ENCODE measurements at regions not wholly inside any gene's neighbourhood (a gene's known extent, or its start where the extent isn't known, plus 50 kb on each side); places are given as distances from the start of the nearest gene placed in this dataset.

DNA sequence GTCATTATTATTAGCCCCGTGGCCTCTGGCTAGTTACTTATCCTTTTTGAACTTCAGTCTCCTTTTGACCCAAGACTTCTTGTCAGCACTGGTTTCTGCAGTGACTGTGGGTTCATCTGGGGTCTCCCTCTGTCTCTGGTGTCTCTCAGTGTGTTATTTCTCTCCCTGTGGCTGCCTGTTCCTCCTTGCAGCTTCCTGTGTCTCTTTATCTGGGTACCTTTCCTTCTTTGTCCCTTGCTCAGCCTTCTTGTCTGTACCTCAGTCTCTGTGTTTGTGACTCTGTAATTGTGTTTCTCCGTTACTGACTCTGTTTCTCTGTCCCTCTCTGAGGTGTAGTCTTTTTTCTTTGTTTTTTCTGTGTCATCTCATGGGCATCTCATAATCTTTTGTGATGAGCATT lies 102.6 kb upstream of the CDH11 start:
- no peaks in the 10 kb centered on the region for H3K36me3 ChIP-seq (ENCODE audit: control insufficient read depth in 2 of 2, insufficient read depth in 2 of 2, low read length in 1 of 2)
- no peaks in the 10 kb centered on the region for H3K27me3 ChIP-seq (ENCODE audit: control insufficient read depth in 2 of 2, insufficient read depth in 1 of 2, low read length in 1 of 2)
- WGBS = 86% methylated on average over 2 of the region's 2 CpGs
- DNase-seq (ENCODE audit: low read depth in 6 of 9, low spot score in 9 of 9) = no peak
- H3K4me1 ChIP-seq (ENCODE audit: control insufficient read depth in 2 of 2, insufficient read depth in 2 of 2, low read length in 2 of 2) = no peaks in the 10 kb centered on the region
- no peak overlapping the region for H3K4me3 ChIP-seq (ENCODE audit: low read length in 2 of 2)
- no peak overlapping the region for H3K27ac ChIP-seq (ENCODE audit: low read depth in 1 of 2, low read length in 1 of 2)
- H3K9me3 ChIP-seq (ENCODE audit: control insufficient read depth in 2 of 2, insufficient read depth in 1 of 2, low read length in 1 of 2) = no peaks in the 10 kb centered on the region

DNA sequence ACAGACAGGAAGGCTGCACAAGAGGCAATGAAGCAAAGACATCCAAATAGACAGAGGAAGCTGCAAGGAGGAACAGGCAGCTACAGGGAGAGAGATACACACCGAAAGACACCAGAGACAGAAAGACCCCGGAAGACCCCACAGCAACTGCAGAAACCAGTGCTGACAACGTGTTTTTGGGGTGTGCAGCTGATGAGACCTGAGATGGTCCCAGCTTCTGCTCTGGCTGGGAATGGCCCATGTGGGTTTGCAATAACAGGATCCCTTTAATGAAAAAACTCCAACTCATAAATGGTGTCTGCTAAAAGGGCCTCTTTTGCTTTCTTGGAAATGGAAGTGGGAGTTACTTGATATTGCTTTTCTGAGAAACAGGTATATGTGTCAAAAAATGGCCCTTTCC lies 101.5 kb upstream of the CDH11 start:
- Histone ChIP-seq H3K36me3 (ENCODE audit: control insufficient read depth in 2 of 2, insufficient read depth in 2 of 2, low read length in 1 of 2) (no peaks in the 10 kb centered on the region), H3K4me3 (ENCODE audit: low read length in 2 of 2) (no peak overlapping the region), H3K27me3 (ENCODE audit: control insufficient read depth in 2 of 2, insufficient read depth in 1 of 2, low read length in 1 of 2) (no peaks in the 10 kb centered on the region), H3K27ac (ENCODE audit: low read depth in 1 of 2, low read length in 1 of 2) (no peak overlapping the region), H3K9me3 (ENCODE audit: control insufficient read depth in 2 of 2, insufficient read depth in 1 of 2, low read length in 1 of 2) (no peaks in the 10 kb centered on the region), H3K4me1 (ENCODE audit: control insufficient read depth in 2 of 2, insufficient read depth in 2 of 2, low read length in 2 of 2) (no peaks in the 10 kb centered on the region)
- 64% methylated on average over 3 of the region's 3 CpGs for WGBS
- no peak for DNase-seq (ENCODE audit: low read depth in 6 of 9, low spot score in 9 of 9)

- Histone ChIP-seq H3K36me3 (ENCODE audit: control insufficient read depth in 2 of 2, insufficient read depth in 2 of 2, low read length in 1 of 2) (no peaks in the 10 kb centered on the region), H3K4me3 (ENCODE audit: low read length in 2 of 2) (no peak overlapping the region), H3K4me1 (ENCODE audit: control insufficient read depth in 2 of 2, insufficient read depth in 2 of 2, low read length in 2 of 2) (no peaks in the 10 kb centered on the region), H3K9me3 (ENCODE audit: control insufficient read depth in 2 of 2, insufficient read depth in 1 of 2, low read length in 1 of 2) (no peaks in the 10 kb centered on the region), H3K27me3 (ENCODE audit: control insufficient read depth in 2 of 2, insufficient read depth in 1 of 2, low read length in 1 of 2) (no peaks in the 10 kb centered on the region), H3K27ac (ENCODE audit: low read depth in 1 of 2, low read length in 1 of 2) (no peak overlapping the region)
- WGBS = 58% methylated on average over 6 of the region's 6 CpGs
- no peak for DNase-seq (ENCODE audit: low read depth in 6 of 9, low spot score in 9 of 9)
Observed at GRCh38 chr16:65222536-65222935, 100.7 kb upstream of the CDH11 start.

- no peak for DNase-seq (ENCODE audit: low read depth in 6 of 9, low spot score in 9 of 9)
- H3K9me3 ChIP-seq (ENCODE audit: control insufficient read depth in 2 of 2, insufficient read depth in 1 of 2, low read length in 1 of 2) = no peaks in the 10 kb centered on the region
- no peaks in the 10 kb centered on the region for H3K4me1 ChIP-seq (ENCODE audit: control insufficient read depth in 2 of 2, insufficient read depth in 2 of 2, low read length in 2 of 2)
- H3K36me3 ChIP-seq (ENCODE audit: control insufficient read depth in 2 of 2, insufficient read depth in 2 of 2, low read length in 1 of 2) = no peaks in the 10 kb centered on the region
- H3K27me3 ChIP-seq (ENCODE audit: control insufficient read depth in 2 of 2, insufficient read depth in 1 of 2, low read length in 1 of 2) = no peaks in the 10 kb centered on the region
- no peak overlapping the region for H3K27ac ChIP-seq (ENCODE audit: low read depth in 1 of 2, low read length in 1 of 2)
- WGBS = 67% methylated on average over 1 of the region's 1 CpG
- H3K4me3 ChIP-seq (ENCODE audit: low read length in 2 of 2) = no peak overlapping the region
Observed at GRCh38 chr16:65222049-65222448, 100.2 kb upstream of the CDH11 start.

GRCh38 chr16:65219786-65220185 lies 97.9 kb upstream of the CDH11 start:
- Histone ChIP-seq H3K4me3 (ENCODE audit: low read length in 2 of 2) (no peak overlapping the region), H3K4me1 (ENCODE audit: control insufficient read depth in 2 of 2, insufficient read depth in 2 of 2, low read length in 2 of 2) (no peaks in the 10 kb centered on the region), H3K27me3 (ENCODE audit: control insufficient read depth in 2 of 2, insufficient read depth in 1 of 2, low read length in 1 of 2) (no peaks in the 10 kb centered on the region), H3K27ac (ENCODE audit: low read depth in 1 of 2, low read length in 1 of 2) (no peak overlapping the region), H3K9me3 (ENCODE audit: control insufficient read depth in 2 of 2, insufficient read depth in 1 of 2, low read length in 1 of 2) (no peaks in the 10 kb centered on the region), H3K36me3 (ENCODE audit: control insufficient read depth in 2 of 2, insufficient read depth in 2 of 2, low read length in 1 of 2) (no peaks in the 10 kb centered on the region)
- 97% methylated on average over 1 of the region's 1 CpG for WGBS
- DNase-seq (ENCODE audit: low read depth in 6 of 9, low spot score in 9 of 9) = no peak

GRCh38 chr16:65218348-65218747 lies 96.5 kb upstream of the CDH11 start:
- no peak overlapping the region for H3K27ac ChIP-seq (ENCODE audit: low read depth in 1 of 2, low read length in 1 of 2)
- no peaks in the 10 kb centered on the region for H3K36me3 ChIP-seq (ENCODE audit: control insufficient read depth in 2 of 2, insufficient read depth in 2 of 2, low read length in 1 of 2)
- H3K27me3 ChIP-seq (ENCODE audit: control insufficient read depth in 2 of 2, insufficient read depth in 1 of 2, low read length in 1 of 2) = no peaks in the 10 kb centered on the region
- H3K4me3 ChIP-seq (ENCODE audit: low read length in 2 of 2) = no peak overlapping the region
- 61% methylated on average over 3 of the region's 3 CpGs for WGBS
- H3K9me3 ChIP-seq (ENCODE audit: control insufficient read depth in 2 of 2, insufficient read depth in 1 of 2, low read length in 1 of 2) = no peaks in the 10 kb centered on the region
- no peaks in the 10 kb centered on the region for H3K4me1 ChIP-seq (ENCODE audit: control insufficient read depth in 2 of 2, insufficient read depth in 2 of 2, low read length in 2 of 2)
- DNase-seq (ENCODE audit: low read depth in 6 of 9, low spot score in 9 of 9) = no peak

DNA sequence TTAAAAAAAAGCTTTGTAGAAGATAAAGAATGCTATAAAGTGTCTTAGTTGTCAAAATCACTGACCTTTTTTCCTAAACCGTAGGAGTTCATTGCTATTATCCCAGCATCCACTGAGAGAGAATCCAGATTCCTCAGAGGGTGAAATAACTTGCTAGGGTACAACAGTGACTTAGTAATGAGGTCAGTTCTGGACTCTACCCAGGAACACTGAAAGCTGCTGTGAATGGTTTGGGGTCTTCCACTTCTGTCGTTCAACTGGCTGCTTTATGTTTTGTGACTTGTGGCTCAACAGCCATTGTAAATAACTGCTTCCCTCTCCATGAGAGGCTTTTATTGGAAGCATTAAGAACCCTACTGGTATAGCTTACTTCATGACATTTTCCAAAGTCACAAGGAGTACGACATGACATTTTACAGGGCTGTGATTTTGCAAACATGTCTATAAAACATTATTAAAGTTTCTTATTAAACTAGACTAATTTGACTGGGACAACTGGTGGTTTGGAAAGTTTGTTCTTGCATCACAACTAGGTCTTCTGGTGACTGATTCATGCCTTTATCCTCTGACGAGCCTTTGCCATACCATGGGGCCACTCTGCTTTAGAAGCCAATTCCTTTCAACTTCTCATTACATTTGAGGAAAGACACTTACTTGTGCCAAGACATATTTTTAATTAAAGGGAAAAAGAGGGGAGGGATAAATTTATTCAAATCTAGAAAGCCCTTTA lies 92.2 kb upstream of the CDH11 start:
- H3K36me3 ChIP-seq (ENCODE audit: control insufficient read depth in 2 of 2, insufficient read depth in 2 of 2, low read length in 1 of 2) = no peaks in the 10 kb centered on the region
- 73% methylated on average over 4 of the region's 4 CpGs for WGBS
- no peaks in the 10 kb centered on the region for H3K4me1 ChIP-seq (ENCODE audit: control insufficient read depth in 2 of 2, insufficient read depth in 2 of 2, low read length in 2 of 2)
- no peaks in the 10 kb centered on the region for H3K9me3 ChIP-seq (ENCODE audit: control insufficient read depth in 2 of 2, insufficient read depth in 1 of 2, low read length in 1 of 2)
- H3K27me3 ChIP-seq (ENCODE audit: control insufficient read depth in 2 of 2, insufficient read depth in 1 of 2, low read length in 1 of 2) = no peaks in the 10 kb centered on the region
- H3K4me3 ChIP-seq (ENCODE audit: low read length in 2 of 2) = no peak overlapping the region
- no peak overlapping the region for H3K27ac ChIP-seq (ENCODE audit: low read depth in 1 of 2, low read length in 1 of 2)
- DNase-seq (ENCODE audit: low read depth in 6 of 9, low spot score in 9 of 9) = no peak

DNA sequence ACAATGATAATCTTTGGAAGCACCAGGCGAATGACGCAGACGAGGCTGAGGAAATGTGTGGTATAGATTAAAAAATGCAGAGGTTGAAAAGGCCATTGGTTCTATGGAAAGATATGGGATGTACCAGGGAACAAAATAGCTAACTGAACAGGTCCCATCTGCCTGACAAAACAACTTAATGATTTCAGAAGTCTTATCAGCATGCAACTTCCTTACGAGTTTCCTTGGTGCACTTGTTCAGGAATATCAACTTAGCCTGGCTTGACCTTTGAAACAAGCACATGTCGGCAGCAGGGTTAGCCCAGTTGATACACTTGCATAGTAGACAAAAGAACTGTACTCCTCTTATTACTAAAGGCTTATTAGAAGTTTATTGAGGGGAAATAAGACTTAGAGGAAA lies 90.9 kb upstream of the CDH11 start:
- Histone ChIP-seq H3K4me1 (ENCODE audit: control insufficient read depth in 2 of 2, insufficient read depth in 2 of 2, low read length in 2 of 2) (no peaks in the 10 kb centered on the region), H3K27ac (ENCODE audit: low read depth in 1 of 2, low read length in 1 of 2) (no peak overlapping the region), H3K4me3 (ENCODE audit: low read length in 2 of 2) (no peak overlapping the region), H3K36me3 (ENCODE audit: control insufficient read depth in 2 of 2, insufficient read depth in 2 of 2, low read length in 1 of 2) (no peaks in the 10 kb centered on the region), H3K27me3 (ENCODE audit: control insufficient read depth in 2 of 2, insufficient read depth in 1 of 2, low read length in 1 of 2) (no peaks in the 10 kb centered on the region), H3K9me3 (ENCODE audit: control insufficient read depth in 2 of 2, insufficient read depth in 1 of 2, low read length in 1 of 2) (no peaks in the 10 kb centered on the region)
- 88% methylated on average over 5 of the region's 5 CpGs for WGBS
- DNase-seq (ENCODE audit: low read depth in 6 of 9, low spot score in 9 of 9) = no peak

- Histone ChIP-seq H3K27ac (ENCODE audit: low read depth in 1 of 2, low read length in 1 of 2) (no peak overlapping the region), H3K27me3 (ENCODE audit: control insufficient read depth in 2 of 2, insufficient read depth in 1 of 2, low read length in 1 of 2) (no peaks in the 10 kb centered on the region), H3K9me3 (ENCODE audit: control insufficient read depth in 2 of 2, insufficient read depth in 1 of 2, low read length in 1 of 2) (no peaks in the 10 kb centered on the region), H3K36me3 (ENCODE audit: control insufficient read depth in 2 of 2, insufficient read depth in 2 of 2, low read length in 1 of 2) (no peaks in the 10 kb centered on the region), H3K4me3 (ENCODE audit: low read length in 2 of 2) (no peak overlapping the region), H3K4me1 (ENCODE audit: control insufficient read depth in 2 of 2, insufficient read depth in 2 of 2, low read length in 2 of 2) (no peaks in the 10 kb centered on the region)
- DNase-seq (ENCODE audit: low read depth in 6 of 9, low spot score in 9 of 9) = no peak
- WGBS = 92% methylated on average over 6 of the region's 6 CpGs
Observed at GRCh38 chr16:65212240-65212639, 90.4 kb upstream of the CDH11 start.
